HG03135 (cell line): ENCODE measurements at regions not wholly inside any gene's neighbourhood (a gene's known extent, or its start where the extent isn't known, plus 50 kb on each side); places are given as distances from the start of the nearest gene placed in this dataset.

Experiments
- ATAC-seq: cut with Tn5 transposase; IDR thresholded peaks from one replicate; pipeline ENCODE4 v1.9.1; 2021; ENCODE audit warnings: mild to moderate bottlenecking, moderate library complexity; ENCODE audit not compliant: unreplicated experiment

- no peak for ATAC-seq
Observed at GRCh38 chr3:117059067-117059955, 349.7 kb downstream of the TUSC7 start.

GRCh38 chr3:117059956-117060270, 350.3 kb downstream of the TUSC7 start:
- ATAC-seq = no peak

GRCh38 chr3:117063930-117064329, 354.4 kb downstream of the TUSC7 start:
- ATAC-seq = no peak

GRCh38 chr3:117068301-117068700, 358.7 kb downstream of the TUSC7 start:
- ATAC-seq = no peak

GRCh38 chr3:117074826-117075225, 365.2 kb downstream of the TUSC7 start:
- ATAC-seq = no peak

- ATAC-seq = no peak
Observed at GRCh38 chr3:117079997-117080396, 370.4 kb downstream of the TUSC7 start.

GRCh38 chr3:117080872-117081271, 371.3 kb downstream of the TUSC7 start:
- no peak for ATAC-seq

GRCh38 chr3:117084277-117084676, 374.7 kb downstream of the TUSC7 start:
- ATAC-seq = no peak

GRCh38 chr3:117084739-117085270, 375.2 kb downstream of the TUSC7 start:
- ATAC-seq = no peak

GRCh38 chr3:117091676-117092075, 382.1 kb downstream of the TUSC7 start:
- no peak for ATAC-seq

GRCh38 chr3:117096549-117096948, 387.0 kb downstream of the TUSC7 start:
- no peak for ATAC-seq

GRCh38 chr3:117097351-117097750, 387.8 kb downstream of the TUSC7 start:
- ATAC-seq = no peak

- ATAC-seq = no peak
Observed at GRCh38 chr3:117101697-117102096, 392.1 kb downstream of the TUSC7 start.

GRCh38 chr3:117102426-117102825, 392.8 kb downstream of the TUSC7 start:
- no peak for ATAC-seq

- no peak for ATAC-seq
Observed at GRCh38 chr3:117103675-117104074, 394.1 kb downstream of the TUSC7 start.

GRCh38 chr3:117104381-117104780, 394.8 kb downstream of the TUSC7 start:
- no peak for ATAC-seq

GRCh38 chr3:117104792-117105191, 395.2 kb downstream of the TUSC7 start:
- ATAC-seq = no peak

- no peak for ATAC-seq
Observed at GRCh38 chr3:117105686-117106085, 396.1 kb downstream of the TUSC7 start.

GRCh38 chr3:117106396-117106795, 396.8 kb downstream of the TUSC7 start:
- ATAC-seq = no peak

GRCh38 chr3:117107946-117108345, 398.4 kb downstream of the TUSC7 start:
- no peak for ATAC-seq

GRCh38 chr3:117109178-117109577, 399.6 kb downstream of the TUSC7 start:
- ATAC-seq = no peak

- ATAC-seq = no peak
Observed at GRCh38 chr3:117114517-117115265, 405.1 kb downstream of the TUSC7 start.
